Caco-2 (cell line): ENCODE measurements at regions not wholly inside any gene's neighbourhood (a gene's known extent, or its start where the extent isn't known, plus 50 kb on each side); places are given as distances from the start of the nearest gene placed in this dataset.

Source experiments
- BruUV-seq: library from RNA; stranded (reverse); fragments of 400-500 nt; replicated peaks from 2 replicates; lab custom pipeline; 2021; lab: Mats Ljungman, UMichigan
- CTCF ChIA-PET: fragments of 300-600 bp; sonication (Branson Sonifier 250); formaldehyde crosslinking; loops from one replicate; lab custom pipeline; 2022; ENCODE audit warnings: antibody characterized with exemption; lab: Charles Lee
- POLR2A ChIA-PET: fragments of 300-600 bp; sonication (Branson Sonifier 250); formaldehyde crosslinking; loops from one replicate; lab custom pipeline; 2022; ENCODE audit warnings: antibody characterized with exemption; lab: Charles Lee
- DNase-seq, 2 experiments: peaks; one replicate each; pipeline versions ENCODE4 v3.0.0 to v3.0.0-alpha.2; 2020 to 2022
- H3K27me3 ChIP-seq: replicated peaks from 2 replicates; pipeline ENCODE4 v1.6.0; 2011; ENCODE audit warnings: low read length; ENCODE audit not compliant: control insufficient read depth, insufficient read depth
- H3K36me3 ChIP-seq: 2 replicates; pipeline ENCODE4 v1.5.1; 2011; ENCODE audit warnings: low read length; ENCODE audit not compliant: control insufficient read depth, insufficient read depth
- H3K4me1 ChIP-seq: fragments of 250-450 bp; sonication (Bioruptor Pico); 2 replicates; pipeline ENCODE4 v1.5.1; 2020; ENCODE audit warnings: mild to moderate bottlenecking
- H3K4me3 ChIP-seq: 2 replicates; pipeline ENCODE4 v1.5.1; 2011; ENCODE audit warnings: low read depth, mild to moderate bottlenecking, control low read depth, low read length
- H3K9me3 ChIP-seq: fragments of 250-450 bp; sonication (Bioruptor Pico); 2 replicates; pipeline ENCODE4 v1.5.1; 2020; ENCODE audit warnings: mild to moderate bottlenecking, moderate library complexity
- H3K27ac Mint-ChIP-seq: one replicate; pipeline ENCODE4 v1.8.0; 2022; ENCODE audit warnings: mixed read lengths; ENCODE audit not compliant: unreplicated experiment
- H3K27me3 Mint-ChIP-seq: one replicate; pipeline ENCODE4 v1.8.0; 2022; ENCODE audit warnings: mixed read lengths; ENCODE audit not compliant: insufficient read depth, unreplicated experiment
- H3K36me3 Mint-ChIP-seq: one replicate; pipeline ENCODE4 v1.8.0; 2022; ENCODE audit warnings: mild to moderate bottlenecking, mixed read lengths; ENCODE audit not compliant: insufficient read depth, unreplicated experiment
- H3K4me1 Mint-ChIP-seq: one replicate; pipeline ENCODE4 v1.8.0; 2022; ENCODE audit warnings: low read depth, mixed read lengths; ENCODE audit not compliant: unreplicated experiment
- H3K4me3 Mint-ChIP-seq: one replicate; pipeline ENCODE4 v1.8.0; 2022; ENCODE audit warnings: mild to moderate bottlenecking, moderate library complexity, mixed read lengths; ENCODE audit not compliant: unreplicated experiment
- H3K9me3 Mint-ChIP-seq: one replicate; pipeline ENCODE4 v1.8.0; 2022; ENCODE audit warnings: mixed read lengths; ENCODE audit not compliant: unreplicated experiment
- intact Hi-C: fragments of 100-400 bp; cut with micrococcal nuclease; formaldehyde crosslinking; loops from one replicate; pipeline ENCODE4 v1.10.0; 2022; ENCODE audit not compliant: unreplicated experiment
- TF ChIP-seq, protein P1 (sequence below), 2 experiments: fragments of 200-600 bp in 1 of 2; IDR thresholded peaks; 1 replicate in 1 of 2; 2 replicates in 1 of 2; pipeline versions ENCODE4 v1.5.1 to v1.8.0; 2011 to 2022; ENCODE audit warnings: antibody characterized with exemption in 1 of 2, control low read depth in 1 of 2, inconsistent platforms in 1 of 2, low read depth in 1 of 2, low read length in 1 of 2, mild to moderate bottlenecking in 1 of 2, moderate library complexity in 1 of 2; ENCODE audit not compliant: insufficient read depth in 1 of 2, severe bottlenecking in 1 of 2, unreplicated experiment in 1 of 2

DNA sequence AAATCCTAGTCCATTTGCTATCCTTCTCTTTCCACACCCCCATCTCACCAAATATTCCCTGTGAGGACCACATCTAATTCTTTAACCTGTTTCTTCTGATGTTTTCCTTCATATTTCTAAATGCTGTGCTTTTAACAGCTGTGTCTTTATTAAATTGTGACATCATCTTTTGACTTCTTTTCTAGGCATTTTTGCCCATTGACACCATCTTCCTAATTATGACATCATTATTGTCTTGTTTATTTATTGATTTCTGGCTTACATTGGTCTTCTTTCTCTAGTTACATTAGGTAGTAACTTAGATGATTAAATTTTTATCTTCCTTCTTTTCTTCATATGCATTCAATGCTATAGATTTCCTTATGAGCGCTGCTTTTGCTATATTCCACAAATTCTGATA, 175.8 kb upstream of the PDE5A start:
- DNase-seq: no peak
- H3K27ac Mint-ChIP-seq: no peak overlapping the region
- H3K4me3 Mint-ChIP-seq: no peak overlapping the region
- Histone ChIP-seq H3K36me3 (no peaks in the 10 kb centered on the region), H3K4me3 (no peak overlapping the region), H3K4me1 (peaks cover 11% of the 10 kb centered on the region; the same call in 1 of the 2 replicates), H3K9me3 (no peaks in the 10 kb centered on the region), H3K27me3 (no peaks in the 10 kb centered on the region)
- POLR2A ChIA-PET: no interaction called here
- no peaks in the 10 kb centered on the region for H3K36me3 Mint-ChIP-seq
- peaks cover under 1% of the 10 kb centered on the region for H3K9me3 Mint-ChIP-seq
- TF ChIP-seq, protein P1, sequence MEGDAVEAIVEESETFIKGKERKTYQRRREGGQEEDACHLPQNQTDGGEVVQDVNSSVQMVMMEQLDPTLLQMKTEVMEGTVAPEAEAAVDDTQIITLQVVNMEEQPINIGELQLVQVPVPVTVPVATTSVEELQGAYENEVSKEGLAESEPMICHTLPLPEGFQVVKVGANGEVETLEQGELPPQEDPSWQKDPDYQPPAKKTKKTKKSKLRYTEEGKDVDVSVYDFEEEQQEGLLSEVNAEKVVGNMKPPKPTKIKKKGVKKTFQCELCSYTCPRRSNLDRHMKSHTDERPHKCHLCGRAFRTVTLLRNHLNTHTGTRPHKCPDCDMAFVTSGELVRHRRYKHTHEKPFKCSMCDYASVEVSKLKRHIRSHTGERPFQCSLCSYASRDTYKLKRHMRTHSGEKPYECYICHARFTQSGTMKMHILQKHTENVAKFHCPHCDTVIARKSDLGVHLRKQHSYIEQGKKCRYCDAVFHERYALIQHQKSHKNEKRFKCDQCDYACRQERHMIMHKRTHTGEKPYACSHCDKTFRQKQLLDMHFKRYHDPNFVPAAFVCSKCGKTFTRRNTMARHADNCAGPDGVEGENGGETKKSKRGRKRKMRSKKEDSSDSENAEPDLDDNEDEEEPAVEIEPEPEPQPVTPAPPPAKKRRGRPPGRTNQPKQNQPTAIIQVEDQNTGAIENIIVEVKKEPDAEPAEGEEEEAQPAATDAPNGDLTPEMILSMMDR (IDR thresholded peaks at IDR 0.05; ENCODE audit: insufficient read depth in 1 of 2, low read depth in 1 of 2, low read length in 1 of 2, severe bottlenecking in 1 of 2, unreplicated experiment in 1 of 2): no peak
- BruUV-seq: no TSS peak
- CTCF ChIA-PET: no interaction called here
- intact Hi-C loops: no loop called here
- H3K27me3 Mint-ChIP-seq: peaks cover 4% of the 10 kb centered on the region
- no peaks in the 10 kb centered on the region for H3K4me1 Mint-ChIP-seq

DNA sequence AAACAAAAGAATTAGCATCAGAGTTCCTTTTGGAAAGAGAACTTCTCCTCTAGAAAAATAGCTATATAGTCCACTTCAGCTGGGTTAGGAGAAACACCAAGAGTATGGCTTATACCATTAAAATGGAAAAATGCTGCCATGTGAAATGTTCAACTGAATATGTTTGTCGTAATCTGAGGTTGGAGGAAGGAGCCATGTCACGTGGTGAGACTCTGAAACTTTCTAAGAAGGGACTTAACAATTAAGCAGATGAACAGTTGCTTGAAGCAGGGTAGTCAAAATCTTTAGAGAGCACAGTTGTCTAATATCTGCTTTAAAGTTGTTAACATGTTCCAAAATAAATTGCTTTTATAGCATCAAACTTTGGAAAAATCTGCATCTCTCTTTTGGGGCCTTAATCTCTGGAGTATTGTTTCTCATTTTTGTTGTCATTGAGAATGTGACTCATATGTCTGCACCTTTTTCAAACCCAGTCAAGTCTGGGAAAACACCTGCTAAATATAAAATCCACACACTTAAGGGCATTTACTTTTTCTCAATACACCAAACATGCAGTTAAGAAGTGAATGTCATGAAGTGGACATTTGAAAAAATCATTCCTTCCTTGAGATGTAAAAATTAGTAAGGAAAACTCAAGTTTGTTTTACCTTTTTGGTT, 168.8 kb upstream of the PDE5A start:
- Mint-ChIP-seq H3K27me3 (no peaks in the 10 kb centered on the region), H3K4me1 (no peaks in the 10 kb centered on the region), H3K4me3 (no peak overlapping the region), H3K9me3 (no peaks in the 10 kb centered on the region), H3K27ac (no peak overlapping the region), H3K36me3 (no peaks in the 10 kb centered on the region)
- CTCF ChIA-PET: no interaction called here
- no peak overlapping the region for H3K4me3 ChIP-seq
- H3K36me3 ChIP-seq: no peaks in the 10 kb centered on the region; the same call in 1 of the 2 replicates
- H3K27me3 ChIP-seq: no peaks in the 10 kb centered on the region
- POLR2A ChIA-PET: no interaction called here
- no TSS peak for BruUV-seq
- peaks cover 8% of the 10 kb centered on the region; the same call in 1 of the 2 replicates for H3K4me1 ChIP-seq
- intact Hi-C loops: loop anchor here (10.0 kb wide), 1 partner anchor 257 kb away; no protein-coding TSS in a partner anchor
- DNase-seq: no peak
- no peaks in the 10 kb centered on the region for H3K9me3 ChIP-seq
- TF ChIP-seq, protein P1 (IDR thresholded peaks at IDR 0.05; ENCODE audit: insufficient read depth in 1 of 2, low read depth in 1 of 2, low read length in 1 of 2, severe bottlenecking in 1 of 2, unreplicated experiment in 1 of 2): no peak

DNA sequence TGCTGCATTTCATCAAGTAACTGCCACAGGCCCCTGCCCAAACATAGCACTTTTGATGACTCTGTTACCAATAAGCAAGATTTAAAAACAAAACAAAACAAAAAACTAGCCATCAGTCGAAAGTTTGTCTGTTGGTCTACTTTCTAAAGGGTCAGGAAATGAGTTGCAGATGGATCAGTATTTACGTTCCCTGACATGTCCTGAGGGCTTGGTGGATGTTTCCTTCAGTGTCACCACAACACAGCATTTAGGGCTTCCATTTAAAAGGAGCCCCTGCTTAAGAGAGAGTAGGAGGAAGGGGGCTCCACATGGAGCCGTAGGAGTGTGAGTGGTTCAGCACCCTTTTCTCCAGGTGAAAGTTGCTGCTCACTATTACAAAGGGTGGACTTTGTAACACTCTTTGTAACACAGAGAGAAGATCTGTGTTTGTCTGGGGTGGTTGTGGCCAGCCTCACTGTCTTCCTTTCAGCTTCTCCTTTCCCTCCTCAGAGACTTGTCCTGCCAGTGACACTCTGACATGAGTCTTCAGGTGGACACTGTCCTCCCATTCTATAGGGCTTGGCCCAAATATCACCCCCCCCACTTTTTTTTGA, 167.5 kb upstream of the PDE5A start:
- Histone ChIP-seq H3K4me3 (no peak overlapping the region), H3K36me3 (no peaks in the 10 kb centered on the region; the same call in 1 of the 2 replicates), H3K4me1 (peaks cover 8% of the 10 kb centered on the region; the same call in 1 of the 2 replicates), H3K27me3 (no peaks in the 10 kb centered on the region), H3K9me3 (no peaks in the 10 kb centered on the region)
- Mint-ChIP-seq H3K4me3 (no peak overlapping the region), H3K27ac (no peak overlapping the region), H3K9me3 (no peaks in the 10 kb centered on the region), H3K36me3 (no peaks in the 10 kb centered on the region), H3K4me1 (no peaks in the 10 kb centered on the region), H3K27me3 (no peaks in the 10 kb centered on the region)
- no peak for DNase-seq
- ChIA-PET POLR2A (no interaction called here), CTCF (no interaction called here)
- TF ChIP-seq, protein P1 (IDR thresholded peaks at IDR 0.05; ENCODE audit: insufficient read depth in 1 of 2, low read depth in 1 of 2, low read length in 1 of 2, severe bottlenecking in 1 of 2, unreplicated experiment in 1 of 2): no peak
- intact Hi-C loops: loop anchor here (10.0 kb wide), 1 partner anchor 259 kb away; no protein-coding TSS in a partner anchor
- no TSS peak for BruUV-seq
